Neural progenitor cell (in vitro differentiated cells): ENCODE measurements at regions not wholly inside any gene's neighbourhood (a gene's known extent, or its start where the extent isn't known, plus 50 kb on each side); places are given as distances from the start of the nearest gene placed in this dataset.

ENCODE experiments used
- CTCF ChIP-seq: fragments of 200-600 bp; sonication (generic); IDR thresholded peaks from 2 replicates; pipeline ENCODE4 v1.5.1; 2017; ENCODE audit warnings: antibody characterized with exemption, mild to moderate bottlenecking
- EZH2 ChIP-seq: fragments of 200-600 bp; sonication (generic); IDR thresholded peaks from 2 replicates; pipeline ENCODE4 v1.6.1; 2017; ENCODE audit warnings: antibody characterized with exemption, mild to moderate bottlenecking, moderate library complexity

- TF ChIP-seq CTCF = no peak
- TF ChIP-seq EZH2 = no peak
These were observed 630.9 kb upstream of the TBL1XR1 start for GRCh38 chr3:177828208-177828565.
